HG03457 (cell line): ENCODE measurements at regions not wholly inside any gene's neighbourhood (a gene's known extent, or its start where the extent isn't known, plus 50 kb on each side); places are given as distances from the start of the nearest gene placed in this dataset.
"Not testable (repeated sequence)": the region's sequence is repeated elsewhere in the genome, so short reads cannot be mapped to it uniquely, and the experiment has no call there.

Experiments
- ATAC-seq: cut with Tn5 transposase; IDR thresholded peaks from one replicate; pipeline ENCODE4 v1.9.1; 2021; ENCODE audit warnings: moderate number of reproducible peaks; ENCODE audit not compliant: unreplicated experiment

DNA sequence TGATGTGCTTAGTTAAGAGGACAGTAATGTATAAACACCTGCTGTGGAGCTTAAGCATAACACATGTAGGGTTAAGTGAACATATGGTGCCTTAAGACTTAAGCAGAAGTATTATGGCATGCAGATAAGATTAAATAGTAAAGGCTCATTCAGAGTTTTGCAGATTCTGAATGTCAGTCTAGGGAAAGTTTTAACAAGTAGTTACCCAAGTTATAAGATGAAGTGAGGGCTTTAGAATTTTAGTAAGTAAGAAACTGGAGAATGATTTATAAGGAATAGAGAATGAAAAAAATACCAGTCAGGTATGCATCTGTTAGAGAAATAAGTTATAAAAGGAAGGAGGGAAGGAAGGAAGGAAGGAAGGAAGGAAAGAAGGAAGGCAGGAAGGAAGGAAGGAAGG lies 902.1 kb downstream of the TRAM1L1 start:
- ATAC-seq, result no peak

DNA sequence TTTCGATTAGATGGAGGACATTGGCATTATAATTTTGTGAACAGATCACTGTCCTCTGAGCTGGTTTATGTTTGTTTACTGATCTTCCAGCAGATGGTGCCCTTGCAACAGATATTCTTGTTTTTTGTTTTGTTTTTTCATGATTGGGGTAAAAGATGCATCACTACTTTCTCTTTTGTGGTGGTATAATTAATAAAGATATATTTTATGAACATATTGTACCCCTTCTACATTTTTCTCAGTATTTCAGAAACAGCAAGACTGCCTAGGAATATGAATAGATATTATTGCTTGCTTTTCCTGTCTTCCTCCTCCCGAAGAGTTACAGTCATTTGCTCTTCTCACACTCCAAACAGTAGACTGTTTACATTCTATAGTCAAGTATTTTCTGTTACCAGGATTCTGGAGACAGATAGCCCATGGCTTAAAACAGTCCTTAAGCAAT lies 905.2 kb downstream of the TRAM1L1 start:
- ATAC-seq, result no peak

DNA sequence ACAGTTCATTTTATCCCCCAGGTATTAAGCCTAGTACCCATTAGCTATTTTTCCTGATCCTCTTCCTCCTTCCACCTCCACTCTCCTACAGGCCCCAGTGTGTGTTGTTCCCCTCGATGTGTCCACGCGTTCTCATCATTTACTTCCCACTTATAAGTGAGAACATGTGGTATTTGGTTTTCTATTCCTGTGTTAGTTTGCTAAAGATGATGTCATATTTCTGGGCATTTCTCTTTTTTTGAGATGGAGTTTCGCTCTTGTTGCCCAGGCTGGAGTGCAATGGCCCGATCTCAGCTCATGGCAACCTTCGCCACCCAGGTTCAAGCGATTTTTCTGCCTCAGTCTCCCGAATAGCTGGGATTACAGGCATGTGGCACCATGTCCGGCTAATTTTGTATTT lies 934.0 kb downstream of the TRAM1L1 start:
- not testable (repeated sequence) for ATAC-seq

DNA sequence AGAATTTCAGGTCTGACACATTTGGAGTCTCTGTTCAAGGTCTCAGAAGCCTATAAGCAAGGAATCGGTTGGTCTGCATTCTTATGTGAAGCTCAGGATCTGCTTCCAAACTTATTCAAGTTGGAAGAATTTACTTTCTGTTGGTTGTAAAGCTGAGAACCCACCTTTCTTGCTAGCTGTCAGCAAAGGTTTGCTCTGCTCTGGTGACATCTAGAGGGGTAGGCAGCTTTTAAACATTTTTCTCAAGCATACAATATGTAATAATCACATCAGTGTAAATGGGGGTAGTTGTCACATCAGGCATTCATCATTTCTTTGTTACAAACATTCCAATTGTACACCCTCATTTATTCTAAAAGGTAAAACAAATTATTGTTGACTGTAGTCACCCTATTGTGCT lies 935.2 kb downstream of the TRAM1L1 start:
- ATAC-seq, result no peak

DNA sequence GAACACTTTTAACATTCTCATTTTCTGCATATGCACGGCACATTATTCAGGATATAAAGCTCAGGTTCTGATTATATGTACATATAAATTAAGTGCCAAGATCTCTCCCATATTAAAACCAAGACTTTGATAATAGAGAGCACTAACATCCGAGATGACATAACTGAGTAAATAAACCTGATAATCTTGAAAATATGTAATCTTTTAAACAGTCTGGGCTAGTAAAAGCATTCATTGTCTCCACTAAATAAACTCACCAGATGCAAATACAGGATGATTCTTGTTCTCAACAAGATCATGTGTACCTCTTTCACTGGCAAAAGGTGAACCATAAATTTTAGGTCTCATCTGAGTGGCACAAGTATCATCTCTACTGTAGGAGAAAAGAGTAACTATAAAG lies 942.2 kb downstream of the TRAM1L1 start:
- ATAC-seq, result no peak

DNA sequence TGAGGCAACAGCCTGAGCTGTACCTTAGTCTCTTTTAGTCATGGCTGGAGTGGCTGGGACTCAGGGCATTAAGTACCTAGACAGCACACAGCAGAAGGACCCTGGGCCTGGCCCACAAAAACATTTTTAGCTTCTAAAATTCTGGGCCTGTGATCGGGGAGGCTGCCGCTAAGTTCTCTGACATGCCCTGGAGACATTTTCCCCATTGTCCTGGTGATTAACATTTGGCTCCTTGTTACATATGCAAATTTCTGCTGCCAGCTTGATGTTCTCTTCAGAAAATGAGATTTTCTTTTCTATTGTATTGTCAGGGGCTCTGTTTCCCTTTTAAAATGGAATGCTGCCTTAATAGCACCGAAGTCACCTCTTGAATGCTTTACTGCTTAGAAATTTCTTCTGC lies 952.4 kb downstream of the TRAM1L1 start:
- ATAC-seq, result no peak

DNA sequence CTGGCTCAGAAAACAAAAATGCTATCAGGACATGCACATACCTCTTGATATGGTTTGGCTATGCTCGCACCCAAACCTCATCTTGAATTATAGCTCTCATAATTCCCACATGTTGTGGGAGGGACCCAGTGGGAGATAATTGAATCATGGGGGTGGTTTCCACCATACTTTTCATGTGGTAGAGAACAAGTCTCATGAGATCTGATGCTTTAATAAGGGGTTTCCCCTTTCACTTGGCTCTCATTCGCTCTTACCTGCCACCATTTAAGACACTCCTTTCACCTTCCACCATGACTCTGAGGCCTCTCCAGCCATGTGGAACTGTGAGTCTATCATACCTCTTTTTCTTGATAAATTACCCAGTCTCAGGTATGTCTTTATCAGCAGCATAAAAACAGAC lies 958.6 kb downstream of the TRAM1L1 start:
- ATAC-seq, result no peak

DNA sequence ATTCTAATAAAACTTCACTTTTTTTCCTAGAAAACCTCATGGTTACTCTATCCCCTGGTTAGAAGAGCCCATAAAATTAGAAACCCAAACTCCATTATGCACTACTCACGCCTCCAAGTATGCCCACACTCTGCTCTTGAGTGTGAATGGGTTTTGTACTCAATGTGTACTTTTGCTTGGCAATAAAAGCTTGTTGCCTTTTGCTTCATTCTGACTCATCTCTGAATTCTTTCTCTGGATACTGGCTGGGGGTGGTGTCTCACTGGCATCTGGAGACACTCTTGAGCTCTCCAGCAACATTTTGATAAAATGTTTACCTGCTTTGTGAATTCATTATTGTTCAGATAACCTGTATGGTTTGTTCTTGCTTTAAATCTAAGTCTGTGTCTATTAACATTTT lies 963.3 kb downstream of the TRAM1L1 start:
- ATAC-seq, result no peak

DNA sequence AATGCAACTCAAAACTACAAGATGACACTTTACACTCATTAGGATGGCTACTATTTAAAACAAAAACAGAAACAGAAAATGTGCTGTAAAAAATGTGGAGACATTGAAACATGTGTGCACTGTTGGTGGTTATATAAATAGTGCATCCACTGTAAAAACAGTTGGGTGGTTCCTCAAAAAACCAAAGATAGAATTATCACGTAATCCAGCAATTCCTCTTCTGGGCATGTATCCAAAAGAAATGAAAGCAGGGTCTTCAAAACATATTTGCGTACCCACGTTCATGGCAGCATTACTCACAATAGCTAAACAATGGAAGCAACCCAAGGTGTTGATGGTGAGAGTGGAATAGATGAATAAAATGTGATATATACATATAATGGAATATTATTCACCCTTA lies 967.2 kb downstream of the TRAM1L1 start:
- ATAC-seq, result no peak

DNA sequence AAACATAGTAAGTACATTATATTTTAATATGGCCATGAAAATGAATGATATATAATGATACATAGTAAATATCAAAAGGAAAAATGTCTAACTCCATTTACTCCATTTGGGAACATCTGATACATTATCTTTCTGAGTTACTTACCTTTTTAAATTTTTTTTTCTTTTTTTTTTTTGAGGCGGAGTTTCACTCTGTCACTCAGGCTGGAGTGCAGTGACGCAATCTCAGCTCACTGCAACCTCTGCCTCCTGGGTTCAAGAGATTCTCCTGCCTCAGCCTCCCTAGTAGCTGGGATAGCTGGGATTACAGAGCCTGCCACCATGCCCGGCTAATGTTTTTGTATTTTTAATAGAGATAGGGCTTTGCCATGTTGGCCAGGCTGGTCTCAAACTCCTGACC lies 972.5 kb downstream of the TRAM1L1 start:
- ATAC-seq, result not testable (repeated sequence)

DNA sequence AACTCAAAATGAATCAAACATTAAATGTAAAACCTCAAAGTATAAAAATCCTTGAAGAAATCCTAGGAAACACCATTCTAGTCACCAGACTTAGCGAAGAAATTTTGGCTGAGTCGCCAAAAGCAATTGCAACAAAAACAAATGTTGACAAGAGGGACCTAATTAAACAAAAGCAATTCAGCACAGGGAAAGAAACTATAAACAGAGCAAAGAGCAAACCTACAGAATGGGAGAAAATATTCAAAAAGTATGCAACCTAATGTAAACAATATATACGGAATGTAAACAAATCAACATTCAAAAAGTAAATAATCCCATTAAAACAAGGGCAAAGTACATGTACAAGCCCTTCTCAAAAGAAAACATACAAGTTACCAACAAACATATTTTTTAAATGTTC lies 974.7 kb downstream of the TRAM1L1 start:
- no peak for ATAC-seq

DNA sequence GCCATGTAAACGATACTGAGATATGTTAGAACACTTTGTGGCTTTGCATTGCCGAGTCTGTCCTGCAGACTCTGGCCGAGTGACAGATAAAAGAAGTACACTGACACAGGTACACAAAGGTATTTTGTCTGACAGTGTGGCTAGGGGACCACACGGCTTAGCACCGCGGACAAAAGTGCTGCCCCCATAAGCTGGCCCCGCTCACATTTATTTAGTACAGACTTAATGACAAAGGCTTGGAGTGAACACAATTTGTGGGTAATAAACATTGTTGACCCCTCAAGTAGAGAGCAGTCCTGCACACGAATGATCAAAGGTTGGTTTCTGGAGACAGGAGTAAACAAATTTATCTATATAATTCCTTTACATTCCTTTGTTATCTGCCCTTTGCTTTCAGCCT lies 976.8 kb downstream of the TRAM1L1 start:
- ATAC-seq, result no peak

DNA sequence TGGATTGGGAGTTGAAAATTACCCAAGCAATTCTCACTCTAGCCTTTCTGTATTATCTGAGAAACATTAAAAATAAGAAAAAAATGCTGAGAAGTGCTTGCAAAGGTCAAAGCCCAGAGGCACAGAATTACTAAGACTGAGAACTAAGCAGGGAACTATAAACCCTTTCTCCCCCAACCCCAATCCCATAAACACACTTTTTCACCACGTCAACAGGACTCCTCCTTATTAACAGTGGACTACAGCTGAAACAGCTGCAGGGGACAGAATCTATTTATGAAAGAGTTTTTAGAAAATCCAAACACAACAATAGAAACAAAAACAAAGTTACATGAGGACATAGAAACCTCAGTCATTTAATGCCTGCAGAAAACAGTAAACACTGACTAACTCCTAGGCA lies 984.1 kb downstream of the TRAM1L1 start:
- no peak for ATAC-seq

DNA sequence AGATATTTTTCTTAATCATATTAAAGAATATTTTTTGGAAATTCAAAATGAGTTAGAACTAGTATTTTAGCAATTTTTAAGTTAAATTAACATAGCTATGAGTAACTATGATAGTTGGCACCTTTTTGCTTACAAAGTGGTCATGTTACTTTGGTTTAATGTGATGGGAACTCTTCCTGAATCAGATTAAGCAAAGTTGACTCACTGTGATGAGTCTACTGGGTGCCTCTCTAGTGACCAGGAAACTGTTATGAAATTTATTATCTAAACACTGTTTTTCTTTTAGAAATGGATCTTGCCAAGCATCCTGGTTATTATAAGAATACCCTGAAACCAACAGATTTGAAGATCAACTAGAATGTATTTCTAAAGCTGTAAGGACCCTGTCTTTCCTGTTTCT lies 985.8 kb downstream of the TRAM1L1 start:
- ATAC-seq, result no peak

DNA sequence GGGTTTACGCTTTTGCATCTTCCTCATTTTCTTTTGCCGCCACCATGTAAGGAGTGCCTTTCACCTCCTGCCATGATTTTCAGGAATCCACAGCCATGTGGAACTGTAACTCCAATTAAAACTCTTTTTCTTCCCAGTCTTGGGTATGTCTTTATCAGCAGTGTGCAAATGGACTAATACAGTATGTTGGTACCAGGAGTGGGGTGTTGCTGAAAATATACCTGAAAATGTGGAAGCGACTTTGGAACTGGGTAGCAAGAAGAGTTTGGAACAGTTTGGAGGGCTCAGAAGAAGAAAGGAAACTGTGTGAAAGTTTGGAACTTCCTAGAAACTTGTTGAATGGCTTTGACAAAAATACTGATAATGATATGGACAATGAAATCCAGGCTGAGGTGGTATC lies 983.9 kb upstream of the NDST4 start:
- ATAC-seq, result not testable (repeated sequence)

DNA sequence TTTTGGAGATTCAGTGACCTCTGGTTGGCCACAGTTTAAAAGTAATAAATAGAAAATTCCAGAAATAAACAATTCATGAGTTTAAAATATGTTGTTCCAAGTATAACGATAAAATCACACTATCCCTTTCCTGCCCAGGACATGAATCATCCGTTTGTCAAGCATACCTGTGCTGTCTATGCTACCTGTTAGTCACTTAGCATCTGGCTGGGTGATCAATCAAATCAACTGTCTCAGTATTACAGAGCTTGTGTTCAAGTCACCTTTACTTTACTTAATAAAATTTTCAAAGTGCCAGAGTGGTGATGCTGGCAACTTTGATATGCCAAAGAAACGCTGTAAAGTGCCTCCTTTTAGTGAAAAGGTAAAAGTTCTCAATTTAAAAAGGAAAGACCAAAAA lies 979.5 kb upstream of the NDST4 start:
- no peak for ATAC-seq

DNA sequence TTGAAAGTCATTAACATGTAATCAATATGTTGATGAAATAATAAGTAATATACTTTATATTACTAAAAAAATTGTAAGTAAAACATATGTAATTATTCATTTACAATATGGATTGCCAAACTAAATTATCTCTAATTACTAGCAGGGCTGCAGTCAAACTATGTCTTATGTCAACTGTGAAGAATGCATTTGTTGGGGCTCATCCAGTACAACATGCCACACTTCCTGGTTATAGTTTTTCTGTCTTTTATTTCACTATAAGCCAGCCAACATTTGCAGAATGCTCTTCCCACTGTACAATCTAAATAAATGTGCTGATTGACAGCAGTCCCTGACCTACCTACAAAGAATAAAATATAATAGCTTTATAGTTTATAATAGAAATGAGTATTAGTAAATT lies 975.4 kb upstream of the NDST4 start:
- no peak for ATAC-seq

DNA sequence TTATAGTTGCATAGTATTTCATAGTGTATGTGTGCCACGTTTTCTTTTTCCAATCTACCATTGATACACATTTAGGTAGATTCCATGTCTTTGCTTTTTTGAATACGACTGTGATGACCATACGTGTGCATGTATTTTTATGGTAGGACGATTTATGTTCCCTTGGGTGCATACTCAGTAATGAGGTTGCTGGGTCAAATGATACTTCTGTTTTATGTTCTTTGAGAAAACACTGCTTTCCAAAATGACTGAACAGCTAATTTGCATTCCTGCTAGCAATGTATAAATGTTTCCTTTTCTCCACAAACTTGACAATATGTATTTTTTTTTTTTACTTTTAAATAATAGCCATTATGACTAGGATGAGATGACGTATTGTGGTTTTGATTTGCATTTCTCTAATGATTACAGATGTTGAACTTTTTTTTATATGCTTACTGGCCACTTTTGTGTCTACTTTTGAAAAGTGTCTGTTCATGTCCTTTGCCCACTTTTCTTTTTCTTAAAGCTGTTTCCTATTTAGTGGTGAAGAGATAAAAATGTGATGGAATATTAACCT lies 969.5 kb upstream of the NDST4 start:
- ATAC-seq, result no peak

DNA sequence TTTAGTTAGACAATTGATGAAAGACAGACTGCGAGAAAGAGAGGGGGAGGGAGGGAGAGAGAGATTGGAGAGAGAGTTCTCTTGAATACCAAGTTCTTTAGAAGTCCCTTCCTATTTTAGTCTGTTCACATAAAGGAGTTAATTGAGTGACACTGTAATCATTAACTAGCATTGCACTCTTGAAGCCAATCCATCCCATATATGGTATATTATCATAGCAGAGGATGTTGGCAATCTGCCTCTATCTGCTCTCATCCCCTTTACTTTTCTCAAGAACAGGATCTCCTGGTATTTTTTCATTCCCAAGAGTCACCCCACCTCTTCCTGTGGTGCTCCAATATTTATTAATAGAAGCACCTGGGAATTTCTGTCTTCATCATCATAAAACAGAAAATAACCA lies 959.6 kb upstream of the NDST4 start:
- no peak for ATAC-seq

DNA sequence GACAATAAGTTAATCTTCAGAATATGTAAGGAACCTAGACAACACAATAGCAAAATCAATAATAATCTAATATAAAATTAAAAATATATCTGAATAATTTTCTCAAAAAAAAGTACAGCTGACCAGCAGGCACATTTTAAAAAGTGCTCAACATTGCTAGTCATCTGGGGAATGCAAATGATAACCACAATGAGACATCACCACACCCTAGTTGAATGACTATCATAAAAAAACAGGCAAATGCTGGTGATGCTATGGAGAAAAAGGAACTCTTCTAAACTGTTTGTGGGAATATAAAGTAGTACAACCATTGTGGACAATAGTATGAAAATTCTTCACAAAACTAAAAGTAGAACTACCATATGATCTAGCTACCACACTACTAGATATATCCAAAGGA lies 956.9 kb upstream of the NDST4 start:
- no peak for ATAC-seq

DNA sequence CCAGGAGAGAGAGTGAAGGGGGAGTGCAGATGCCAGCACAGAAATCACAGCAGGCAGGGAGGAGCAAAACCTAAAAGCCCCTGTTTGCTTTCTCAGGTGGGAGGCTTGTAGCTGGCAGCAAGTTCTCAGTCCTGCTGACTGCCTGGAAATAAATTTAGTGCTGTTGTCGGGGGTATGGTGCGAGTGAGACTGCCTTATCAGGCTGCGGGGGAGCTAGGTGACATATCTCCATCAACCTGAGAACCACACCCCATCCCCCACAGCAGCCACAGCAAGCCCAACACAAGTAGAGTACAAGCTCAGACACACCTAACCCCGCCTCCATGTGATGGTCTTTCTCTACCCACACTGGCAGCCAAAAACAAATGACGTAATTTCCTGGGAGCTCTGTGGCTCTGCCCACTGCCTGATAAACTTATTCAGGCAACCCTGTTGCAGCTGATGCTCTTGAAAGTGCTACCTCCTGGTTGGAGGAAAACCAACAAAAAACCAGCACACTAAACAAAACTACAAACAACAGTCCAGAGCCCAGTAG lies 953.4 kb upstream of the NDST4 start:
- ATAC-seq, result no peak

DNA sequence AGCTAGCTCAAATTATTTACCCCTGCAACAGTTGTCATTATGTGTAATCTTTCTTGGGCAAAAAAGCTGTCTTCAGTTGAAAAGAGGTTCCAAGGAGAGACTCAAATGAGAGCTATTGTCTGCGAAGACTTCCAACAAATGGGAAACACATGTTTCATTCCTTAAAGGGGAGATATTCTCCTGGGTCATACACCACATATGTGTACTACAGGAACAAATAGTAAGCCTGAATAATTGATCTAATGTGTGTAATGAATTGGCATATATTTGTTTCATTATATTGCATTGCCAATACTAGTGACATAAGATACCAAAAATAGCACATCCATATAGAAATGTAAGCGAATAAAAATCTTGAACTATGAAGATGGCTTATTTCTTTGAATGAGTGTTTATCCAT lies 950.9 kb upstream of the NDST4 start:
- ATAC-seq, result no peak

DNA sequence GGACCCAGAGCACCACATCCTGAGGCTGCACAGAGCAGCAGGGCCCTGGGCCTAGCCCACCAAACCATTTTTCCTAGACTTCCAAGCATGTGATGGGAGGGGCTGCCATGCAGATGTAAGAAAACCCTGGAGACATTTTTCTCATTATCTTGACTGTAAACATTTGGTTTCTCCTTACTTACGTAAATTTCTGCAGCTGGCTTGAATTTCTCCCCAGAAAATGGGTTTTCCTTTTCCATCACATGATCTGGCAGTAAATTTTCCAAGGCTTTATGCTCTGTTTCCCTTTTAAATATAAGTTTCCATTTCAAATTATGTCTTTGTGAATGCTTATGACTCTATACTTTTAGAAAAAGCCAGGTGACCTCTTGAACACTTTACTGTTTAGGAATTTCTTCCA lies 945.9 kb upstream of the NDST4 start:
- ATAC-seq, result no peak
